DMS53 treated with DMSO at 0.1 percent for 48 hours (cell line): ENCODE measurements at regions not wholly inside any gene's neighbourhood (a gene's known extent, or its start where the extent isn't known, plus 50 kb on each side); places are given as distances from the start of the nearest gene placed in this dataset.

ENCODE experiments used
- DNase-seq: peaks from one replicate; lab custom pipeline; 2025; ENCODE audit not compliant: unreplicated experiment; lab: John Stamatoyannopoulos, UW

DNA sequence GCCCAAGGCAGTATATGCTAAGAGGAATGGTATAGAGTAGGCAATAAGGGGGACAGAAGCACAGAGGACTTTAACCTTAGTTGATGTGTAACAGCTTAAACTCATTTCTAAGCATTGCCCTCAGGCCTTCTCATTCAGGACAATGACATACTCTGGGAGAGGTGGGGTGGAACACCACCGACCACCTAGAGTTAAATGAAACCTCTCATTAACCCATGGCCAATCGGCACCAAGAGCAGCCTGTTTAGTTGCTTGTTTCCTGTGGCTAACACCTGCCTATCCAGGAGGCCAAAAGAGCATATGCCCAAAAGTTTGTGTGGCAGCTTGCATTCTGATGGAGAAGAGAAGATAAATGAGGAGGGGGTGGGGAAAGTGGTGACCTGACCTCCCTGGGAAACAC lies 50.0 kb downstream of the PABIR2 start:
- DNase-seq: no peak

DNA sequence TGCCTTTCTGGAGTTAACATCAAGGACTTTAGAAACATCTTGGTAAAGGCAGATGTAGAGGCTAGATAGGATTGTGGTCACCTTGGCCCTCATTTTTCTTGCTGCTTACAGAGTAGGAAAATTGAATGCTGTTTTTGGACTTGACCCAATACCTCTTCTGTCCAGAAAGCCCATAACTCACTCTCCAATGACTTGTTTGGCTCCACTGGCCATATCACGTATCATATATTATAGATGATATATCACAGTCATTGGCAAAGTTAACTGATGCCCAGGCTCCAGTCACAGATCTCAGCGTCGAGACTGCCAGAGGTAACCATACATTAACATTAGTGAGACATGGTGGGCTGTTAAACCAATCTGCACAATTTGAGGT lies 50.6 kb downstream of the PABIR2 start:
- DNase-seq: no peak

GRCh38 chrX:134745636-134746409 lies 51.2 kb downstream of the PABIR2 start:
- DNase-seq: no peak

DNA sequence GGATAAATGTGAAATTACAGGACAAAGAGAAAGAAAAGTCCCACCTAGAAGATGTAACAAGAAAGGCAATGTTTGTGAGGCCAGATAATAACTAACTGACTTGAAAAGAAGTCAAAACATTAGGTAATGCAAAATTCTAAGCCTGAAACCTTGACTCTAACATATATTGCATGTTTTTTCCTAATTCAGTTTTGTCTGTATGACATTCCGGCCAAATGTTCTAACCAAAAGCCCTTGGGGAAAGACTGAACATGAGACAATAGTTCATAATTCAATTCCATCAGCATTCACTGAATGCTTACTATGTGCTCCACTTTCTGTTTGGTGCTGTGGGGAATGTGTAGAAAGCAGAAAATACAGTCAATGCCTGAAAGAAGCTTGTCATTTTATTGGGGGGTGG lies 53.9 kb downstream of the PABIR2 start:
- DNase-seq: no peak

- DNase-seq: no peak
These were observed 54.4 kb downstream of the PABIR2 start for GRCh38 chrX:134742573-134742972.

GRCh38 chrX:134741746-134742145 lies 55.3 kb downstream of the PABIR2 start:
- DNase-seq: no peak

- no peak for DNase-seq
These were observed 57.8 kb downstream of the PABIR2 start for GRCh38 chrX:134738986-134739740.

- no peak for DNase-seq
These were observed 58.6 kb downstream of the PABIR2 start for GRCh38 chrX:134738445-134738844.

DNA sequence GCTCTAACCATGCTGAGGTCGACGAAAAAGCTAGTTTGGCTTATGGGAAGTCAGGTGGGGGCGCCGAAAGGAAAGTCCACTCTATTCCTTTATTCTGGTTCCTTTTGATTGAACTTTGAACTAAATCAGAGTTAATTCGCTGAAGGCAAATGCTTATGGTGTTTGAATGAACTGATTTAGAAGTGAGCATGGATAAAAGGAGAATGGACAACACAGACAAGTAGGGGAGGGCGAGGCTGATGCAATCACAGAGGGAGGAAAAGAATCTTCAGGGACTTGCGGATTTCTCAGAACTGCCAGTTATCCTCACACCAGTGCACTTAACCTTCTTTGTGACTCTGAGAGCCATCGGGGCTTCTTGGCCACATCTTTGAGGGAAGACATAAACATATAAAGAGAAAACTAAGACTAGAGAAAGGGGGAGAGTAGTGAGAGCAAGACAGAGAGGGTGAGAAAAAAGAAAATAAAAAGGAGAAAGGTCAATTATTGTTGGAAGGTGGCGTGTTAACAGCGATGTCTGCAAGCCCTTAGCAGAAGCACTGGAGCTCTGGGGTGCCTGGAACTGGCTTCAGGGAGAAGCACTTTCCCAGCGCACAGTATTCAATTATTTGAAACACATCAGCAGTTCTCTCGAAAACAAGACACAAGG lies 59.2 kb downstream of the PABIR2 start:
- no peak for DNase-seq

DNA sequence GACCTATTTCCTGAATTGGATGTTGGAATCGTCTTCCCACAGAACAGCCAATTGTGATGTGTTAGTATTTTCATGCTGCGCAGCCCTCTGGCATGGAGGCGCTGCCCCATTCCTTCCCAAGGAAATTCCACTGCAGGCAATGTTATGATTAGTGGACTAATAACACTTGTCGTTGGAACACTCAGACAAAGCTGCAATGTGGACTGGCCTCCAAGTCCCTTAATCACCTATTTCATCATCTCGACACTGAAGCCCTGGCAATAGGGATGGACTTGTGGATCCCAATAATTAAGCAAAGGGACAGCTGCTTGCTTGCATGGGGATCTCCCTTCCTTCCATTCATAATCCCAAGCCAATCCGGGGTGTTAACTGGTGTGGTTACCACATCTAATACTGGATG lies 59.9 kb downstream of the PABIR2 start:
- no peak for DNase-seq

GRCh38 chrX:134736356-134736755 lies 60.6 kb downstream of the PABIR2 start:
- no peak for DNase-seq

DNA sequence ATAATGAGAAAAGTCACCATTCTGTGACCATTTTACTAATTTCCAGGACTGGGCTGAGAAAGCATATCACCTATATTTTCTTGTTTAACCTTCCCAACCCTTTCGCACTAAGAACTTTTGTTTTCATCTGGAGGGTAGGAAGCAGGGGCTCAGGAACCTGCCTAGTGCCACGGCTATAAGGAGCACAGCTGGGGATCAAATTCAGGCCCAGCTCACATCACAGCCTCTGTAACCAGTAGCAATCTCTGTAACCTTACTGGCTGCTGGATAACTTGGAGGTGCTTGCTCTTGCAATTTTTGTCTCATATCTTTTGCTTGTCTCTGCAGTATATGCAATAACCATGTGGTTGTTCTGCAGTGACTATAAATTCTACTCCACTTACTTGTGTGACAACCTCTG lies 62.0 kb downstream of the PABIR2 start:
- DNase-seq: no peak

DNA sequence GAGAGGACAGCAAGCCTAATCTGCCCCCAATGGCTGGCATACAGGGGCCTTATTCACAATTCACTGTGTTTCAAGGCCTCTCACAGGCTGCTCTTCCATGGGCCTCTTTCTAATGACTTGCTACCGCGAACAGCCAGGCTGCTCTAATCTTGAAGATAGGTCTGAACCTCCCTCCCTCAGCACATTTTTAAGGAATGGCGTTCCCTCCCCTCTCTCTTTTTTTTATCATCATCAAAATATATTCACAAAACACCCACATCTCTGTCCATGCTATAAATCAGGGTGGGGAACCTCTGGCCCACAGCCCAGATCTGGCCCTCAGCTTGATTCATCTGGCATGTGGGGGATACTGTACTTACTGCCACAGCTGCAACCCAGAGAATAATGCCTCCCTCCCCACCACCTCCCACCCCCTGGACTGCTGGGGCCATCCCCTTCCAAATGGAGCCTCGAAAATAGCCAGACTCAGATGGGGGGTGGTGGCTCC lies 62.5 kb downstream of the PABIR2 start:
- no peak for DNase-seq

- no peak for DNase-seq
These were observed 63.4 kb downstream of the PABIR2 start for GRCh38 chrX:134733591-134733990.

DNA sequence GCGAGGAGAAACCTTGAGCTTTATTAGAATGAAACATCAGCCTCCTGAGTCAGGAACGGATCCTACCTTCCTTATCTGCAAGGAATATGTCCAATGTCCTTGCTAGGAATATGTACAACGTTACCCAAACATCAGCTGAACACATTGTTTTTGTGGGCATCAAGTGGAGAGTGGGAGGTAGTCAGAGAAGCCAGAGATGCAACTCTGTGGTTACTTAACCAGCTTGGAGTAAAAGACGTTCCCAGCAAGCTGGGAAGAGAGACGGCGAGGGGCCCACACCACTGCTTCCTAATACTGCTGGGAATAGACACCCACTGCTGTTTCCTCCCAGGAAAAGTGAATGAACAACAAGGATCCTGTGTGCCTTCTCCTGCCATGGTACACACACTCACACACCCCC lies 64.3 kb downstream of the PABIR2 start:
- DNase-seq: no peak

GRCh38 chrX:134732152-134732551 lies 64.9 kb downstream of the PABIR2 start:
- no peak for DNase-seq

DNA sequence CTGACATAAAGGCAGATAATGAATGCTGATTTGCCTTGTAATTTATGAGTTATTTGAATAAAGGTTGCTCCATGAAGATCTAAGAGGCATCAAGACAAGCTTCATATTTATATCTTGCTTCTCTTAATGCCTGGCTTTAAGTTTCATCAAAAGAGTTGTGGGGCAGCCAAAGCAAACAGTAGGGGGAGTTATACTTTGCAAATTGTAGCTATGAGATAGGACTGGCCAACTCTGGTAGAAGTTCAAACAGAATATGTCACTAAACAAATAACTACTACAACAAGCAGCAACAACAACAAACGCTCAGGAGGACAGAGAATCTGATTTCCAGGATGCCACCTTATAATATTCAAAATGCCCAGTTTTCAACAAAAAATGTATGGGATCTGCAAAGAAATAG lies 69.1 kb upstream of the PLAC1 start:
- peak; percentile 60 for DNase-seq

DNA sequence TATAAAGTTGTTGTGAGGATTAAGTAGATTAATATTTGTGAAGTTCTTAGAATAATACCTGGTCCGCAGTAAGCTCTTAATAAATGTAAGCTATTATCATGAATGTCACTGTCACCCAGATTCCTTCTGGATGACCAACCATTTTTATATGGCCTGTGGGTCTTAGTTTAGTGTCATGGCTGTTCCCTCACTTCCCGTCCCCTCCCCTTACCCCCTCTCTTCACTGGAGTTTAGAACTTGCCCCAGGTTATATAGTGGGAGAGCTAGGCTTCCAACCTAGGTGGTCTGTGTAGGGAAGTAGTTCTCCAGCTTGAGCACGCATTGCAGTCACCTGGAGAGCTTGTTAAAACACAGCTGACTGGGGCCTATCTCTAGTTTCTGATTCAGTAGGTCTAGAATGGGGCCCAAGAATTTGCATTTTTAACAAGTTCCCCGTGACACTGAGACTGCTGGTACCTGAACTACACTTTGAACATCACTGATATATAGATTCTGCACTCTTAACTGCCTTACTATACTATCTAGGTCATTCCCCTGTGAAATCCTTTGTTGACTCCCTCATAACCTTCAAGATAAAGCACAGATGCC lies 66.9 kb upstream of the PLAC1 start:
- no peak for DNase-seq

DNA sequence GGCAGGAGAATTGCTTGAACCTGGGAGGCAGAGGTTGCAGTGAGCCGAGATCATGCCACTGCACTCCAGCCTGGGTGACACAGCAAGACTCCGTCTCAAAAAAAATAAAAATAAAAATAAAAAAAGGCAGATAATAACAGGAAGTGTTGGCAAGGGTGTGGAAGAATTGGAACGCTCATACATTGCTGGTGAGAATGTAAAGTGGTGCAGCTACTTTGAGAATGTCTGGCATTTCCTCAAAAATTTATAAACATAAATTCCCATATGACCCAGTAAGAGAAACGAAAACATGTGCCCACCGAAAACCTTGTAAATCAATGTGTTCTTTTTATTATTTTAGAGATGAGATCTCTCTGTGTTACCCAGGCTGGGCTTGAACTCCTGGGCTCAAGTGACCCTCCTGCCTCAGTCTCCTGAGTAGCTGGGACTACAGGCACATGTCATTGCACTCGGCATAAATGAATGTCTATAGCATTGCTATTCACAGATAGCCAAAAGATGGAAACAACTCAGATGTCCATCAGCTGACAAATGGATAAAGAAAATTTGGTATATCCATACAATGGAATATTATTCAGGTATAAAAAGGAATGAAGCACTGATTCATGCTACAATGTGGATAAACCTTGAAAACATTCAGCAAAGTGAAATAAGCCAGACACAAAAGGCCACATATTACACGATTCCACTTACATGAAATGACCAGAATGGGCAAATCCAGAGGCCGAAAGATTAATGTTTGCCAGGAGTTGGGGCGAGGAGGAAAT lies 63.7 kb upstream of the PLAC1 start:
- DNase-seq: no peak

GRCh38 chrX:134718966-134719317 lies 60.7 kb upstream of the PLAC1 start:
- DNase-seq: no peak
